ENCODE measurements at regions not wholly inside any gene's neighbourhood (a gene's known extent, or its start where the extent isn't known, plus 50 kb on each side); places are given as distances from the start of the nearest gene placed in this dataset.

DNA sequence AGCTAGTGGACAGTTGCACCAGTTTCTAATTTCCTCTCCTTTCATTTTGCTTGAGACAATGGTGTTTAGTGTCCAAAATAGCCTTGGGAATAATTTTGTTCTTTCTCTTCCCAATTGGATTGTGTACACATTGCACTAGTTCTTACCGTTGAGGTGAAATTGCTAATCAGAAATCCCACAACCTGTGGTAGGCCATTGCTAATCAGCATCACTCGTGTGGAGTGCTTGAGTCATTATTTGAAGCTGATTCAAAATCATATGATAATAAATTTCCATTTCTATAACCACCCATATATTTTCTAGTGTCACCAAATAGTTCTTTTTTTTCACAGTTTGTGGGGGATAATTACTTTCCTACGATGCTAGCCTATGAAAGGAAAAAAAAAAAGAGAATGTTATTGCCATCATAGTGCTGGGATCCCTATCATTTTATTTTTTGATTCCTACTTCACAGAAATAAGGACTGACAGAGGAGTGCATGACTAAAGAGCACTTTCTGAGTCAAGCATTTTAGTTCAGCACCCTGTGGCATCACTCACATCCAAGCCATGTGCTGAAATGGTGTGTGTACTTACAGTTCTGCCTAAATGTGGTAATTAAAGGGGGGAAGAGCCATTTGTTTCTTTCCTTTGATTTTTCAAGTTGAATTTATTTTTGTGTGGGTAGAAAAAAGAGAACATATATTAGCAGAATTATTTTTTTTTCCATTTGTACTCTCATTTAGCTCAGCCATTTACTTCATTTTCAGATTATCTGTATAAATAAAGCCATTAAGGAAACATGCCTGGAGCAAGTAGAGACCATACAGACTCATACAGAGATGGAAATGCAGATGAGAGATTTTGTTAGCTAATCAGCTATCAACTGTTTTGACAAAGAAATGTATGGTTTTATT is 108.0 kb upstream of the MEIS2 start:
- DNase-seq (ENCODE audit: low read depth) = no peak
- no peak overlapping the region for H3K4me3 ChIP-seq (ENCODE audit: low read depth, low read length)
- TF ChIP-seq, protein P1, sequence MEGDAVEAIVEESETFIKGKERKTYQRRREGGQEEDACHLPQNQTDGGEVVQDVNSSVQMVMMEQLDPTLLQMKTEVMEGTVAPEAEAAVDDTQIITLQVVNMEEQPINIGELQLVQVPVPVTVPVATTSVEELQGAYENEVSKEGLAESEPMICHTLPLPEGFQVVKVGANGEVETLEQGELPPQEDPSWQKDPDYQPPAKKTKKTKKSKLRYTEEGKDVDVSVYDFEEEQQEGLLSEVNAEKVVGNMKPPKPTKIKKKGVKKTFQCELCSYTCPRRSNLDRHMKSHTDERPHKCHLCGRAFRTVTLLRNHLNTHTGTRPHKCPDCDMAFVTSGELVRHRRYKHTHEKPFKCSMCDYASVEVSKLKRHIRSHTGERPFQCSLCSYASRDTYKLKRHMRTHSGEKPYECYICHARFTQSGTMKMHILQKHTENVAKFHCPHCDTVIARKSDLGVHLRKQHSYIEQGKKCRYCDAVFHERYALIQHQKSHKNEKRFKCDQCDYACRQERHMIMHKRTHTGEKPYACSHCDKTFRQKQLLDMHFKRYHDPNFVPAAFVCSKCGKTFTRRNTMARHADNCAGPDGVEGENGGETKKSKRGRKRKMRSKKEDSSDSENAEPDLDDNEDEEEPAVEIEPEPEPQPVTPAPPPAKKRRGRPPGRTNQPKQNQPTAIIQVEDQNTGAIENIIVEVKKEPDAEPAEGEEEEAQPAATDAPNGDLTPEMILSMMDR (IDR thresholded peaks at IDR 0.05; ENCODE audit: insufficient read depth, low read depth, low read length) = no peak

DNA sequence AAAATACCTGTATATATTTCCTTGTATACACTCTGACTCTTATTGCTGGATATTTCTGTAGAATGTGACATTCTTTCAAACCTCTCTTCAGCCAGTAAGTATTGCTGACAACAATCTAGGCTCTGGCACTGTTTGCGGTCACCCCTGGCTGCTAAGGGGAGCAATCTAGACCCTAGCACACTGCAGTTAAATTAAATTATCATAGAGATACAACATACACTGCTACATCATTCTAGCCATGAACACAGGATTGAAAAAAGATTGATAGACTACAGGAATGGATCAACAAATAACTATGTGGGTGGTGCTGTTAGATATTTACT is 108.7 kb upstream of the MEIS2 start:
- TF ChIP-seq, protein P1 (IDR thresholded peaks at IDR 0.05; ENCODE audit: insufficient read depth, low read depth, low read length) = no peak

DNA sequence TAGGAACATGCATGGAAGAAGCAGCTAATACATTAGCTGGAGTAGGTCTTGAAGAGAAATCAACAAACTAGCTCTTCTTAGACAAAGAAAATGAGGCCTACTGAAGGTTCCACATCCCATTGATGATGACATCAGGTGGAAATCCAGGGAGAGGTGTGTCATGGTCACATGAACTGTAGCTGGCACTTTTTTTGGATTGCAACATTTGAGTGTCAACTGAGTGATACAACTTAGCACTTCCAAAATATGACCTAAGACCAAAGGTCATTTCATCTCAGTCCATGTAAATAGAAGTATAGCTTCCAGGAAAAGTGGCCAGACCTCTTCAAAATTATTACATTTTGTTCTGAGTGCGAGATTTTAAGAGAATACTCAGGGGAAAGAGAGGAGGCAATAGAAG is 117.2 kb upstream of the MEIS2 start:
- no peak overlapping the region for H3K4me3 ChIP-seq (ENCODE audit: low read depth, low read length)

More for the DNA sequence above, 108.7 kb upstream of the MEIS2 start:
- no peak for DNase-seq (ENCODE audit: low read depth)
- no peak overlapping the region for H3K4me3 ChIP-seq (ENCODE audit: low read depth, low read length)

DNA sequence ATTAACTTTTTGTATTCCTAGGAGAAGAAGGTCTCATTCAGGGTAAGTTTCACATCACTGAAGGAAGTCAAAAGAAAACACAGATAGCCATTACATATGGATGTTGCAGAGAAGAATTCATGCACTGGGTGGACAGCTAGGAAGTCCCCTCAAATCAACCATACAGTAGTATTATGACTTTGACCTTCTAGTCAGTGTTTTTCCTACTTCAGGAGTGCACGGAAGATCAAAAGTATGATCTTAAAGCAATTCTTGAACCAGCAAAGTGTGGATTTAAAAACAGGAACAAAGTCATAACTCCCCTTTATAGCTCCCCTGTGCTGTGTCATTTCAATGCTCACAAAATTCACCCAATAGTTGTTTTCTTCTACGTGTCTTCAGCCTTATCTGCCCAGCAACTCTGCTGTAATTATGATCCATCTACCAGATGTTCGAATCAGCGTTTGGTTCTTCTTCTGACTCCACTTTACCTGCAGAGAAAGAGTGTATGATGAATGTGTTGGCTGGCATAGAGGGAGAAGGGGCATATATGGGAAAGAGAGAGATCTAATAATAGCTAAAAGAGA is 118.1 kb upstream of the MEIS2 start:
- H3K4me3 ChIP-seq (ENCODE audit: low read depth, low read length) = no peak overlapping the region
- TF ChIP-seq, protein P1 (IDR thresholded peaks at IDR 0.05; ENCODE audit: insufficient read depth, low read depth, low read length) = no peak
- DNase-seq (ENCODE audit: low read depth) = no peak

More for the DNA sequence above, 117.2 kb upstream of the MEIS2 start:
- TF ChIP-seq, protein P1 (IDR thresholded peaks at IDR 0.05; ENCODE audit: insufficient read depth, low read depth, low read length) = no peak
- no peak for DNase-seq (ENCODE audit: low read depth)

DNA sequence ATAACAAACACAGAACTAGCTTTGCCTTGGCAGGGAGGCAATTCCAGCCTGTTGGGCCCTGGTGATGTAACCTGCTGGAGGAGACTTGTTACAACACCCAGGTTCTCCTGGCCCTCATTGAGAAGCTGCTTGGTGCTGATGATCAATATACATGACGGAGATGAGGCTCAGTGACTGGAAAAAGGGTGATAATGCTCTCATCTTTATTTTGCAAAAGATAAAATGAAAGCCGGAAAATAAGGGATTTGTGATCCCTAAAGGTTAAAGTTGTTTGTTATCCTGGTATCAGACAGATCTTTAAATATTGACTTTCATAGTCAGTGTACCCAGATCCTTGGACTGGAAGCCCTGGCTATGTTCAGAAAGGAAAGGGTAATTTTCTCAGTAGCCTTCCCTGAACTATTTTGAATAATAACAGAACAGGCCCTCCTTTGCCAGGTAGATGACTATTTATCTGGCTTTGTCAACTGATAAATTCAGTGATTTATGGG is 118.9 kb upstream of the MEIS2 start:
- no peak for DNase-seq (ENCODE audit: low read depth)
- H3K4me3 ChIP-seq (ENCODE audit: low read depth, low read length) = no peak overlapping the region
- TF ChIP-seq, protein P1 (IDR thresholded peaks at IDR 0.05; ENCODE audit: insufficient read depth, low read depth, low read length) = no peak

DNA sequence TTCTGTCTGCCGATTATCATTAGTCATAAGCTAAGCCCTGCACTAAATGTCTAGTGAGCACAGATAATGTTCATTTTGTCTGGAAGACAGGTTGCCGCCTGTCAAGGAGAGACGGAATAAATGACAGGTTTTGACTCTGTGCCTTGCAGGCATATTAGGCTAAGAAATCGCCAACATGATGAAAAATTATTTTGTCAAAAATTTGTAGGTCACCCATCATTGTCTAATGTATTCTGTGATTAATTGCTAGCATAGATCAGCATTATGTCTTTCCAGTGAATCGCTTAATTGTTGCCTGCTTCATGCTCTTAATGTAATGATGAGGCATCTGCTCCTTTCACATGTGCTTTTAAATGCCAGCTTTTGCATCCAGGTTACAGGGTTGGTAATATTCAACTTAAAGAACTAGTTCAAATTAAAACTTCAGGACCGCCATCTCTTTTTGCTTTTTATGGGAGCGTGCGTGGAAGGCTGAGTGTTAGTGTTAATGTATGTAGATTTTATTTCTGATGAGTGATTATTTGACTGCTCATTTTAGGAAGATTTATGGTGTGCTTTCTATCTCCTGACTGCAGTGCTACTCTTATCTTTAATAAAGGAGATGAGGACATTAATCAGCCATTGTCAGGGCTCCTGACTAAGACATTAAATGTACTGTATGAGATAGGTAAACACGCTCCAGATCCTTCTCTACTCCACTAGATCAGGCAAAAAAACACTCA is 120.8 kb upstream of the MEIS2 start:
- no peak for DNase-seq (ENCODE audit: low read depth)
- TF ChIP-seq, protein P1 (IDR thresholded peaks at IDR 0.05; ENCODE audit: insufficient read depth, low read depth, low read length) = no peak
- H3K4me3 ChIP-seq (ENCODE audit: low read depth, low read length) = no peak overlapping the region

All from fibroblast of villous mesenchyme (primary cell).